DMS114 treated with DMSO at 0.1 percent for 48 hours (cell line): ENCODE measurements at regions not wholly inside any gene's neighbourhood (a gene's known extent, or its start where the extent isn't known, plus 50 kb on each side); places are given as distances from the start of the nearest gene placed in this dataset.

Experiments
- DNase-seq: peaks from one replicate; lab custom pipeline; 2025; ENCODE audit not compliant: unreplicated experiment; lab: John Stamatoyannopoulos, UW

GRCh38 chr12:78684419-78684818 is 180.2 kb upstream of the SYT1 start:
- no peak for DNase-seq

GRCh38 chr12:78695749-78696148 is 168.8 kb upstream of the SYT1 start:
- no peak for DNase-seq

DNA sequence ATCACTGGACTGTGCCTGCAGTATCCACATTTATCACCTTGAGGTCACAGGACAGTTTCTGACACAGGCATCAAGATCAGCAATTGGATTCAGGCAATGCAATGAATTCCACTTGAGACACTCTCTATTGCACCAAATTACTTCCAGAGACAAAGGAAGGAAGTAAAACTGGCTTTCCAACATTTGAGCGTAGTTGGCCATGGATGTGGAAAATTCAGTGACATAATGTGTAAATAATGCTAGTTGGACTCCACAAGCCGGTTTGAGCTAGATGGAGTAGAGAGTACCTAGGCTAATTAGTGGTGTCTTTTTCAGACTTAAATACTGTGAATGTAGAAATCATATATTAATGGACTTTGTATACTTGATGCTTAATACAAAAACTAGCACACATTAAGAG is 168.3 kb upstream of the SYT1 start:
- no peak for DNase-seq

GRCh38 chr12:78697817-78698415 is 166.7 kb upstream of the SYT1 start:
- no peak for DNase-seq

- no peak for DNase-seq
Measured at GRCh38 chr12:78698747-78699146, 165.8 kb upstream of the SYT1 start.

GRCh38 chr12:78700565-78700964 is 164.0 kb upstream of the SYT1 start:
- DNase-seq, result no peak

DNA sequence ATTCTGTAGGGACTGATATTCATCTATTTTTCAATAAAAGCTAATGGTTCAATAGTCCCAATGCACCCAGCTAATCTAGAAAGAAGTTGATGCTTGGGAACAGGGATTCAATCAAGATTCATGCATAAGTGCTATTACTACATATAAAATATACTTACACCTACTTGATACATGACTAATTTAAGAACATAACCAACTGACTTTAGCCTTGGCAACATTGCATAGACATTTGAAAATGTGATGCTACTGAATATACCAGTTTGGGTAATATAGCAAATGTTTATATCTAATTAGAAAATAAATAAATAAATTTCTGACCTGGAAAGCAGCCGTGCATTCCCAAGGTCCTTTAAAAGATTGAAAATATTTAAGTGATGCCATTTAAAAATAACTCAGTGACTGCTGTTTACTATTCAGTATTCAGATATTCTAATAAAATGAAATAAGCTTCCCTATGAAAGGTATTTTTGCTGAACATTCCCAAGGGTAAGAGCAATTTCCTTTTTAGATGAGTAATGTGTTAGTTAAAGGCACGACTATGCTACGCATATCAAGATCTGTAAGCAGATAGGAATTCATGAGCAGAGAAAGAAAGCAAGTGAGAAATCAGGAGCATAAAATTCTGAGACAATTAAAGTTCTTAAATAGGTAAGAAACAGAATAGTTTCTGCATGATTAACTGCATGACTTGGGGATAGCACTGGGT is 160.6 kb upstream of the SYT1 start:
- DNase-seq, result no peak

DNA sequence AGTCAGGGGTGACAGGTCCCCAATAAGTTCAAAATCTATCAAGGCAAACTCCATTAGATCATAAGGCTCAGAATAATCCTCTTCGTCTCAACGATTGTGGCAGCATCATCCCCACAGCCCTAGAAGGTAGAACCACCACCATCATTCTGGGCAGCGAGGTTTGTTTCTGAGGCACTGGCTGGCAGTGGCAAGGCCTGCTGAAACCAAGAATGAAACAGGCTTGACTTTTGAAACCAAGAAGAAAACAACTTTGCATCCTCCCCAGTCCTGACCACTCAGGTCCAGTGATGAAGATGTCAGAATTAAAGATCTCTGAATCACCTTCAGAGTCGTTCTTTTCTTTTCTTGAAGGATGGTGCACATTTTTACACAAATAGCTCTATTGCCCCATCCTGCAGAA is 152.6 kb upstream of the SYT1 start:
- DNase-seq, result no peak

DNA sequence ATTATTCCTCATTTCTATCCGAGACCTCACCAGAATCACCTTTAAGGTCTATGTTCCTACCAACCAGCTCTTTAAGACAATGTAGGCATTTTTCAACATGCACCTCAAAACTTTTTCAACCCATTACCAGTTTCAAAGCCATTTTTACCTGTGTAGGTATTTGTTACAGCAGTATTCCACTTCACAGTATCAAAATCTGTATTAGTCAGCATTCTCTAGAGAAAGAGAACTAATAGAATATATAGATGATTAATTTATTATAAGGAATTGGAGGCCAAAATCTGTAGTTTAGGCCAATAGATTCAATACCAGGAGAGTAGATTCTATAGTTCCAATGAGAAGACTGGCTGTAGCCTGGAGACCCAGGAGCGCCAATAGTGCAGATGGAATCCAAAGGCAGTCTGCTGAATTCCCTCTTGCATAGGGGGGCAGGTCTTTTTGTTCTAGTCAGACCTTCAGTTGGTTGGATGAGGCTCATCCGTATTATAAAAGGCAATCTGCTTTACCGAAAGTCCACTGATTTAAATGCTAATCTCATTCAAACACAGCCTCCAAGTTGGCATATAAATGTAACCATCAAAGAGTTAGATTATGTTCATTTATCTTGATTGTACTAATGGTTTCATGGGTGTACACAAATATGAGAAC is 151.6 kb upstream of the SYT1 start:
- DNase-seq, result no peak

DNA sequence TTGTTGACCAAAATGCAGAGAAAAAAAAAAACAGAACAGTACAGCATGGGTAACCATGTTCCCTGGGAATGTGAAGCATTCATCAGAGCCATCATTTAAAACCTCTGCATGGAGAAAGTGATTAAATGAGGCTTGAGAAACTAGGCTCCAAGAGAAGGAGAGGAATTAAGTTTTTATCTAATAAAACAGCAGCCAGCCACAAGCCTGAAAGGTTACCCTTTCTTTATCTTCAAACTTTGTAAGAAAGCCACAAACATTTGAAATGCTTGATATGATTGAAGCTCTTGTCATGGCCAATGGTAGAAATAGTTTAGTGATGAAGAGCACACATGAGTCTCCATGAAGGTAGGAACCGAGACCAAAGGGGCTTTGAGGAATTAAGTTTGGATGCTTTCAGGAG is 144.9 kb upstream of the SYT1 start:
- no peak for DNase-seq

DNA sequence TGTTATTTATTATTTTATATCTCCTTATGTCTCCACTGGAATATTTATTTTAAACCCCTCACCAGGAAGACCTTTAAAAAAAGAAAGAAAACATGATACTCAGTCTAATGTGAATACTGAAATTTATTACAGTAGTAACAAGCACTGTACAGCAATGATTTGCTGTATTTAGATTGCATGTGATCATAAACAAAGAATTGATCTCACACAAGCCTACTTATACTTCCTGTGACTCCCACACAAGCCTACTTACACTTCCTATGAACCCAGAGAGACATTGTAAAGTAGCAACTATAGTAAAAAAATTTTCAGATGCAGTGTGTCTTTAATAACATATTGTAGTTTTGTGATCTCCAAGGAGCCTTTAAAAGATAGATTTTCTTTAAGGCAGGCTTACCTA is 142.7 kb upstream of the SYT1 start:
- DNase-seq, result no peak

- no peak for DNase-seq
Measured at GRCh38 chr12:78725033-78725432, 139.5 kb upstream of the SYT1 start.

- DNase-seq, result no peak
Measured at GRCh38 chr12:78725951-78726580, 138.5 kb upstream of the SYT1 start.

GRCh38 chr12:78726854-78727253 is 137.7 kb upstream of the SYT1 start:
- DNase-seq, result no peak

- DNase-seq, result no peak
Measured at GRCh38 chr12:78732481-78732880, 132.1 kb upstream of the SYT1 start.

DNA sequence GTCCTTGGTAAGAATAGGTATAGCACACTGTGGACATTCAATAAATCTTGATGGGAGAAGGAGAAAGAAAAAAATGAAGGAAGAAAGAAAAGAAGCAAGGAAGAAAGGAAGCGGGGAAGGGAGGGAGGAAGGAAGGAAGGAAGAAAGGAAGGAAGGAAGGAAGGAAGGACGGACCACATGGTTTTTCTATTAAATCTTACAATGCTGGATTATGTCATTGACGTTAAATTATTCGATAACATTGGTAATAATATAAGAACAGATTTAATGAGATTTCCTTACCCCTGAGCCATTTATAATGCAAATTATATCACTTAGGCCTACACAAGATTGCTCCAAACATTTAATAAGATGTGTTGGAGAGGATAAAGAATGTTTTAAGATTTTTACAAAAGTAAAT is 124.9 kb upstream of the SYT1 start:
- no peak for DNase-seq

GRCh38 chr12:78746001-78746400 is 118.6 kb upstream of the SYT1 start:
- DNase-seq, result no peak

DNA sequence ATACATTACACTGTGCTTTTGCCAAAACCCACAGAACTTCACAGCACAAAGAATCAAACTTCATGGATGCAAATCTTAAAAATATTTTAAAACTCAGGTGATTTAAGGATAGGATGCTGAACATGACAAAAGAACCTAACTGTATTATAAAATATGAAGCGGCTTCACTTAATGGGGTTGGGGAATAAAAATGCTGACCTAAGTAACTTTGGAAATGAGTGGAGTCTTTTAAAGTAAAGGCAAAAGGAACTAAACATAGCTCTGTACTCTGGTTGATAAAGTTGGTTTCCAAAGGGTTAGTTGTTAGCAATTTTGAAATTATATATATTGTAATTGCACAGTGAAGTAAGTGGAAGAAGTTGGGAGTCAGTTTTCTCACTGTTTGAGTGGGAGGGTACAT is 111.5 kb upstream of the SYT1 start:
- DNase-seq, result no peak

GRCh38 chr12:78756936-78757335 is 107.6 kb upstream of the SYT1 start:
- no peak for DNase-seq

DNA sequence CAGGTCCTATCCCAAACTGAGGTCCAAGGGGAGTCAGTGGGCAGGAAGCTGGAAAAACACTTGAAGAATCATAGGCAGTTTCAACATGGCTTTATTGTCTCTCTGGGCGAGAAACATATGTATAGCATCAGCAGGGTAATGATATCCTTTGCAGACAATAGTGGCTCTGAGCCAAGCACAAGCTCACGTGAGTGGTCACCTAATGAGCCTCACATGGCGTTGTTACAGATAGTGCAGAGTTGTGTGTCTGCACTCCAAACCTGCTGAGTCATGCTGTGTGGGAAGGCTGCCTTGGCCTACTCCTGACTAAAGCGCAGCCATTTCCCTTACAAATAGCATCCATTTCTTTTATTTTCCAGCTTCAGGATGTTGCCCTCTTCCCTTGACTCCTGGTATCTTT is 105.2 kb upstream of the SYT1 start:
- DNase-seq, result no peak

DNA sequence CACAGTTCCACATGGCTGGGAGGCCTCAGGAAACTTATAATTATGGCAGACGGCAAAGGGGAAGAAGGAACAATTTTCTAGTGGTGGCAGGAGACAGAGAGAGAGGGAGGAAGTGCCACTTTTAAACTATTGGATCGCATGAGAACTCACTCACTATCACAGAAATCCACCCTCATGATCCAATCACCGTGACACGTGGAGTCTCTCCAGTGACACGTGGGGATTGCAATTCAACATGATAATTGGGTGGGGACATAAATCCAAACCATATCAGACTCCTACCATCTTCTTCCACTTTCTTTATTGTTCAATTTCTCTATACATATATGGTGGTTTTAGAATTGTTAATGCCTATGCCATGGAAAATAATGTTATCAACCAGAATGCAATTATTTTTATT is 103.7 kb upstream of the SYT1 start:
- no peak for DNase-seq

DNA sequence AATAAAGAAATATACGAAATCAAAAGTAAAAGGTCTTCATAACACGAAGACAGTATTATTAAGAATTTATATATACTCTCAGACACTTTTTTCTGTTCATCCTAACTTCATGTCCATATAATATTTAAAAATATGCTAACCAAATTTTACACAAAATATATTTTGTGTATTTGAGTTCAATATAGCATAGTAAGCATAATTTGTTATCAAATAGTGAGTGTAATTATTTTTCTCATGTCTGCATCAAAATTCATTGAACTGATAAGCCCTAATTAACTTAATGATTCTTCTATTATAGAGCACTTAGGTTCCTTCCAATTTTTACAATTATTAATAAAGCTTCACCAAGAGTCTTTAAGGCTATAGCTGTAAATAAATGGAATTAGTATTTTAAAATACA is 99.7 kb upstream of the SYT1 start:
- DNase-seq, result no peak
